GM23338 (cell line): ENCODE measurements at regions not wholly inside any gene's neighbourhood (a gene's known extent, or its start where the extent isn't known, plus 50 kb on each side); places are given as distances from the start of the nearest gene placed in this dataset.
"Not testable (repeated sequence)": the region's sequence is repeated elsewhere in the genome, so short reads cannot be mapped to it uniquely, and the experiment has no call there.

Experiments used
- ATAC-seq: fragments of 200-7000 bp; cut with Tn5 transposase; 3 replicates; pipeline ENCODE4 v1.9.1; 2020
- DNase-seq: peaks from one replicate; pipeline ENCODE4 v3.0.0-alpha.2; 2015; ENCODE audit warnings: low spot score
- H2AFZ ChIP-seq: fragments of 200-600 bp; sonication (generic); 2 replicates; pipeline ENCODE4 v1.8.0; 2016; ENCODE audit warnings: antibody characterized with exemption, mild to moderate bottlenecking, moderate library complexity
- H3F3A ChIP-seq: fragments of 200-600 bp; sonication (generic); replicated peaks from 2 replicates; pipeline ENCODE4 v1.8.0; 2017; ENCODE audit warnings: antibody characterized with exemption, mixed run types, low read depth
- H3K27ac ChIP-seq: fragments of 200-600 bp; sonication (generic); 2 replicates; pipeline ENCODE4 v1.6.1; 2016; ENCODE audit warnings: low read depth
- H3K27me3 ChIP-seq: fragments of 200-600 bp; sonication (generic); 2 replicates; pipeline ENCODE4 v1.8.0; 2016; ENCODE audit warnings: mild to moderate bottlenecking, mixed run types, moderate library complexity; ENCODE audit not compliant: insufficient read depth
- H3K36me3 ChIP-seq: fragments of 200-600 bp; sonication (generic); 2 replicates; pipeline ENCODE4 v1.8.0; 2016; ENCODE audit warnings: mild to moderate bottlenecking; ENCODE audit not compliant: insufficient read depth
- H3K4me1 ChIP-seq: fragments of 200-600 bp; sonication (generic); 2 replicates; pipeline ENCODE4 v1.8.0; 2016; ENCODE audit warnings: mild to moderate bottlenecking, moderate library complexity; ENCODE audit not compliant: insufficient read depth
- H3K4me2 ChIP-seq: fragments of 200-600 bp; sonication (generic); 2 replicates; pipeline ENCODE4 v1.7.1; 2017; ENCODE audit warnings: mixed run types
- H3K4me3 ChIP-seq: fragments of 200-600 bp; sonication (generic); 2 replicates; pipeline ENCODE4 v1.6.1; 2016; ENCODE audit warnings: mixed run types
- H3K79me2 ChIP-seq: fragments of 200-600 bp; sonication (generic); replicated peaks from 2 replicates; pipeline ENCODE4 v1.8.0; 2017; ENCODE audit warnings: mild to moderate bottlenecking; ENCODE audit not compliant: insufficient read depth
- H3K9me2 ChIP-seq: fragments of 200-600 bp; sonication (generic); 2 replicates; pipeline ENCODE4 v1.8.0; 2017; ENCODE audit not compliant: insufficient read depth
- H4K20me1 ChIP-seq: fragments of 200-600 bp; sonication (generic); replicated peaks from 2 replicates; pipeline ENCODE4 v1.8.0; 2017; ENCODE audit warnings: mild to moderate bottlenecking; ENCODE audit not compliant: insufficient read depth
- H3K27ac Mint-ChIP-seq: 2 replicates; pipeline ENCODE4 v1.8.0; 2020; ENCODE audit warnings: inconsistent platforms, mild to moderate bottlenecking, moderate library complexity, mixed read lengths
- H3K27me3 Mint-ChIP-seq: 3 replicates; pipeline ENCODE4 v1.8.0; 2022; ENCODE audit warnings: low read depth, mild to moderate bottlenecking, moderate library complexity, mixed read lengths, inconsistent platforms; ENCODE audit not compliant: insufficient read depth, poor library complexity
- H3K36me3 Mint-ChIP-seq: 3 replicates; pipeline ENCODE4 v1.8.0; 2021; ENCODE audit warnings: low read depth, mild to moderate bottlenecking, inconsistent platforms, moderate library complexity, mixed read lengths
- H3K4me1 Mint-ChIP-seq: 3 replicates; pipeline ENCODE4 v1.8.0; 2020; ENCODE audit warnings: mild to moderate bottlenecking, inconsistent platforms, mixed read lengths
- H3K4me3 Mint-ChIP-seq: 3 replicates; pipeline ENCODE4 v1.8.0; 2021; ENCODE audit warnings: moderate library complexity, mild to moderate bottlenecking, inconsistent platforms, mixed read lengths
- H3K9me3 Mint-ChIP-seq: 3 replicates; pipeline ENCODE4 v1.8.0; 2020; ENCODE audit warnings: moderate library complexity, mild to moderate bottlenecking, inconsistent platforms, mixed read lengths
- CREB1 ChIP-seq: fragments of 250-450 bp; sonication (Bioruptor Pico); IDR thresholded peaks from 2 replicates; pipeline ENCODE4 v1.5.0; 2020; ENCODE audit warnings: low read depth, mild to moderate bottlenecking, moderate library complexity
- CTCF ChIP-seq, 2 experiments: fragments of 200-600 bp in 1 of 2; sonication (generic) in 1 of 2; conservative IDR thresholded peaks; 2 replicates each; pipeline versions ENCODE4 v1.5.1 to v1.6.1; 2016 to 2017; ENCODE audit warnings: antibody characterized with exemption in 2 of 2, low read depth in 2 of 2, mild to moderate bottlenecking in 2 of 2, moderate library complexity in 1 of 2
- EZH2 ChIP-seq: fragments of 200-600 bp; sonication (generic); IDR thresholded peaks from one replicate; pipeline ENCODE4 v1.8.0; 2017; ENCODE audit warnings: antibody characterized with exemption, mild to moderate bottlenecking, low read depth; ENCODE audit not compliant: unreplicated experiment
- EZH2phosphoT487 ChIP-seq: fragments of 200-600 bp; sonication (generic); IDR thresholded peaks from one replicate; pipeline ENCODE4 v1.8.1; 2018; ENCODE audit warnings: antibody characterized with exemption; ENCODE audit not compliant: unreplicated experiment
- NANOG ChIP-seq: IDR thresholded peaks from 2 replicates; pipeline ENCODE4 v1.6.1; 2016; ENCODE audit warnings: antibody characterized with exemption, borderline replicate concordance
- POLR2AphosphoS5 ChIP-seq: IDR thresholded peaks from 2 replicates; pipeline ENCODE4 v1.6.1; 2016; ENCODE audit warnings: antibody characterized with exemption, low read depth
- STAT1 ChIP-seq: IDR thresholded peaks from one replicate; pipeline ENCODE4 v1.6.1; 2016; ENCODE audit warnings: antibody characterized with exemption; ENCODE audit not compliant: unreplicated experiment
- ZNF114 ChIP-seq: fragments of 250-450 bp; sonication (Bioruptor Pico); IDR thresholded peaks from 2 replicates; pipeline ENCODE4 v1.5.0; 2020; ENCODE audit warnings: mild to moderate bottlenecking, moderate library complexity
- ZNF331 ChIP-seq: fragments of 250-450 bp; sonication (Bioruptor Pico); IDR thresholded peaks from 2 replicates; pipeline ENCODE4 v1.5.0; 2020; ENCODE audit warnings: low read depth, mild to moderate bottlenecking, moderate library complexity
- TF ChIP-seq, protein P1 (sequence below): fragments of 250-450 bp; sonication (Bioruptor Pico); IDR thresholded peaks from 2 replicates; pipeline ENCODE4 v1.5.0; 2020; ENCODE audit warnings: mild to moderate bottlenecking, moderate library complexity
- TF ChIP-seq, protein P2 (sequence below): IDR thresholded peaks from one replicate; pipeline ENCODE4 v1.6.1; 2018; ENCODE audit warnings: antibody characterized with exemption; ENCODE audit not compliant: unreplicated experiment

DNA sequence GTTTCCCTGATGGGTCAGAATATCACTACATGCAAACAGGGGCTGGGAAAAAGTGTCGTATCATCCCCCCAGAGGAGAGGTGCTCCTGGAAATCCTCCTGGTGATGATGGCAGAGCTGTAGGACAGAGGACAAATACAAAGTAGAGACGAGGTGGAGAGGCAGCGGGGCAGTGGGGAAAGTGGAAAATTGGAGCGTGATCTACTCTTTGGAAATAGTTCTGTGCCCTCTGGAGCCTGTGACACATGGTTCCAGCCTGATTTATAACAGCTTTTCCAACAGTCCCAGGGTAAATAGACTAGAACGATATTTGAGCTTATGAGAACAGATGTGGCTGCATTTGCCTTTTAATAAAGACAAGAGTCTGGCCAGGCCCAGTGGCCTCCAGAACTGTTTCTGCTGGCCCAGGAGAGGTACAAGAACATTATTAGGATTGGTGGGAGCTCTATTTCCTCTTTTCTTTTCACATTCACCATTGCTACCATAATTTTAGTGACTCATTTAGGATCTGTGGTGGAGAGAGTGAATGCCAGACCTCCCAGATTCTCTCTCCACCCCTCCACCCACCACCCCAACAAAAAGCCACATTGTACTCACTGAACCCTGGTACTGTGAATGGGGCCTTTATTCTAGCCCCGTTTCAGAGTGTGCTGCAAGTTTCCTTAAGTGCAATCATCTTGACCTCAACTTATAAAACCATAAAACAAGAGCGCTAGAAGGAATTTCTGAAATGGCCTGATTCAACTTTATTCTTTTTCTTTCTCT, 78.3 kb downstream of the BTBD3 start (continued):
- TF ChIP-seq, protein P1, sequence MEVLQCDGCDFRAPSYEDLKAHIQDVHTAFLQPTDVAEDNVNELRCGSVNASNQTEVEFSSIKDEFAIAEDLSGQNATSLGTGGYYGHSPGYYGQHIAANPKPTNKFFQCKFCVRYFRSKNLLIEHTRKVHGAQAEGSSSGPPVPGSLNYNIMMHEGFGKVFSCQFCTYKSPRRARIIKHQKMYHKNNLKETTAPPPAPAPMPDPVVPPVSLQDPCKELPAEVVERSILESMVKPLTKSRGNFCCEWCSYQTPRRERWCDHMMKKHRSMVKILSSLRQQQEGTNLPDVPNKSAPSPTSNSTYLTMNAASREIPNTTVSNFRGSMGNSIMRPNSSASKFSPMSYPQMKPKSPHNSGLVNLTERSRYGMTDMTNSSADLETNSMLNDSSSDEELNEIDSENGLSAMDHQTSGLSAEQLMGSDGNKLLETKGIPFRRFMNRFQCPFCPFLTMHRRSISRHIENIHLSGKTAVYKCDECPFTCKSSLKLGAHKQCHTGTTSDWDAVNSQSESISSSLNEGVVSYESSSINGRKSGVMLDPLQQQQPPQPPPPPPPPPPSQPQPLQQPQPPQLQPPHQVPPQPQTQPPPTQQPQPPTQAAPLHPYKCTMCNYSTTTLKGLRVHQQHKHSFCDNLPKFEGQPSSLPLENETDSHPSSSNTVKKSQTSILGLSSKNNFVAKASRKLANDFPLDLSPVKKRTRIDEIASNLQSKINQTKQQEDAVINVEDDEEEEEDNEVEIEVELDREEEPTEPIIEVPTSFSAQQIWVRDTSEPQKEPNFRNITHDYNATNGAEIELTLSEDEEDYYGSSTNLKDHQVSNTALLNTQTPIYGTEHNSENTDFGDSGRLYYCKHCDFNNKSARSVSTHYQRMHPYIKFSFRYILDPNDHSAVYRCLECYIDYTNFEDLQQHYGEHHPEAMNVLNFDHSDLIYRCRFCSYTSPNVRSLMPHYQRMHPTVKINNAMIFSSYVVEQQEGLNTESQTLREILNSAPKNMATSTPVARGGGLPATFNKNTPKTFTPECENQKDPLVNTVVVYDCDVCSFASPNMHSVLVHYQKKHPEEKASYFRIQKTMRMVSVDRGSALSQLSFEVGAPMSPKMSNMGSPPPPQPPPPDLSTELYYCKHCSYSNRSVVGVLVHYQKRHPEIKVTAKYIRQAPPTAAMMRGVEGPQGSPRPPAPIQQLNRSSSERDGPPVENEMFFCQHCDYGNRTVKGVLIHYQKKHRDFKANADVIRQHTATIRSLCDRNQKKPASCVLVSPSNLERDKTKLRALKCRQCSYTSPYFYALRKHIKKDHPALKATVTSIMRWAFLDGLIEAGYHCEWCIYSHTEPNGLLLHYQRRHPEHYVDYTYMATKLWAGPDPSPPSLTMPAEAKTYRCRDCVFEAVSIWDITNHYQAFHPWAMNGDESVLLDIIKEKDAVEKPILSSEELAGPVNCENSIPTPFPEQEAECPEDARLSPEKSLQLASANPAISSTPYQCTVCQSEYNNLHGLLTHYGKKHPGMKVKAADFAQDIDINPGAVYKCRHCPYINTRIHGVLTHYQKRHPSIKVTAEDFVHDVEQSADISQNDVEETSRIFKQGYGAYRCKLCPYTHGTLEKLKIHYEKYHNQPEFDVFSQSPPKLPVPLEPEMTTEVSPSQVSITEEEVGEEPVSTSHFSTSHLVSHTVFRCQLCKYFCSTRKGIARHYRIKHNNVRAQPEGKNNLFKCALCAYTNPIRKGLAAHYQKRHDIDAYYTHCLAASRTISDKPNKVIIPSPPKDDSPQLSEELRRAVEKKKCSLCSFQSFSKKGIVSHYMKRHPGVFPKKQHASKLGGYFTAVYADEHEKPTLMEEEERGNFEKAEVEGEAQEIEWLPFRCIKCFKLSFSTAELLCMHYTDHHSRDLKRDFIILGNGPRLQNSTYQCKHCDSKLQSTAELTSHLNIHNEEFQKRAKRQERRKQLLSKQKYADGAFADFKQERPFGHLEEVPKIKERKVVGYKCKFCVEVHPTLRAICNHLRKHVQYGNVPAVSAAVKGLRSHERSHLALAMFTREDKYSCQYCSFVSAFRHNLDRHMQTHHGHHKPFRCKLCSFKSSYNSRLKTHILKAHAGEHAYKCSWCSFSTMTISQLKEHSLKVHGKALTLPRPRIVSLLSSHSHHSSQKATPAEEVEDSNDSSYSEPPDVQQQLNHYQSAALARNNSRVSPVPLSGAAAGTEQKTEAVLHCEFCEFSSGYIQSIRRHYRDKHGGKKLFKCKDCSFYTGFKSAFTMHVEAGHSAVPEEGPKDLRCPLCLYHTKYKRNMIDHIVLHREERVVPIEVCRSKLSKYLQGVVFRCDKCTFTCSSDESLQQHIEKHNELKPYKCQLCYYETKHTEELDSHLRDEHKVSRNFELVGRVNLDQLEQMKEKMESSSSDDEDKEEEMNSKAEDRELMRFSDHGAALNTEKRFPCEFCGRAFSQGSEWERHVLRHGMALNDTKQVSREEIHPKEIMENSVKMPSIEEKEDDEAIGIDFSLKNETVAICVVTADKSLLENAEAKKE (CRISPR knock-in tag), result no peak
- TF ChIP-seq POLR2AphosphoS5 (no peak), EZH2 (no peak), ZNF331 (CRISPR knock-in tag) (no peak), CTCF (conservative IDR thresholded peaks at IDR 0.05; ENCODE audit: low read depth in 2 of 2) (no peak), CREB1 (no peak), STAT1 (no peak), EZH2phosphoT487 (no peak), NANOG (no peak), ZNF114 (CRISPR knock-in tag) (no peak)
- TF ChIP-seq, protein P2, sequence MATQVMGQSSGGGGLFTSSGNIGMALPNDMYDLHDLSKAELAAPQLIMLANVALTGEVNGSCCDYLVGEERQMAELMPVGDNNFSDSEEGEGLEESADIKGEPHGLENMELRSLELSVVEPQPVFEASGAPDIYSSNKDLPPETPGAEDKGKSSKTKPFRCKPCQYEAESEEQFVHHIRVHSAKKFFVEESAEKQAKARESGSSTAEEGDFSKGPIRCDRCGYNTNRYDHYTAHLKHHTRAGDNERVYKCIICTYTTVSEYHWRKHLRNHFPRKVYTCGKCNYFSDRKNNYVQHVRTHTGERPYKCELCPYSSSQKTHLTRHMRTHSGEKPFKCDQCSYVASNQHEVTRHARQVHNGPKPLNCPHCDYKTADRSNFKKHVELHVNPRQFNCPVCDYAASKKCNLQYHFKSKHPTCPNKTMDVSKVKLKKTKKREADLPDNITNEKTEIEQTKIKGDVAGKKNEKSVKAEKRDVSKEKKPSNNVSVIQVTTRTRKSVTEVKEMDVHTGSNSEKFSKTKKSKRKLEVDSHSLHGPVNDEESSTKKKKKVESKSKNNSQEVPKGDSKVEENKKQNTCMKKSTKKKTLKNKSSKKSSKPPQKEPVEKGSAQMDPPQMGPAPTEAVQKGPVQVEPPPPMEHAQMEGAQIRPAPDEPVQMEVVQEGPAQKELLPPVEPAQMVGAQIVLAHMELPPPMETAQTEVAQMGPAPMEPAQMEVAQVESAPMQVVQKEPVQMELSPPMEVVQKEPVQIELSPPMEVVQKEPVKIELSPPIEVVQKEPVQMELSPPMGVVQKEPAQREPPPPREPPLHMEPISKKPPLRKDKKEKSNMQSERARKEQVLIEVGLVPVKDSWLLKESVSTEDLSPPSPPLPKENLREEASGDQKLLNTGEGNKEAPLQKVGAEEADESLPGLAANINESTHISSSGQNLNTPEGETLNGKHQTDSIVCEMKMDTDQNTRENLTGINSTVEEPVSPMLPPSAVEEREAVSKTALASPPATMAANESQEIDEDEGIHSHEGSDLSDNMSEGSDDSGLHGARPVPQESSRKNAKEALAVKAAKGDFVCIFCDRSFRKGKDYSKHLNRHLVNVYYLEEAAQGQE, result no peak

DNA sequence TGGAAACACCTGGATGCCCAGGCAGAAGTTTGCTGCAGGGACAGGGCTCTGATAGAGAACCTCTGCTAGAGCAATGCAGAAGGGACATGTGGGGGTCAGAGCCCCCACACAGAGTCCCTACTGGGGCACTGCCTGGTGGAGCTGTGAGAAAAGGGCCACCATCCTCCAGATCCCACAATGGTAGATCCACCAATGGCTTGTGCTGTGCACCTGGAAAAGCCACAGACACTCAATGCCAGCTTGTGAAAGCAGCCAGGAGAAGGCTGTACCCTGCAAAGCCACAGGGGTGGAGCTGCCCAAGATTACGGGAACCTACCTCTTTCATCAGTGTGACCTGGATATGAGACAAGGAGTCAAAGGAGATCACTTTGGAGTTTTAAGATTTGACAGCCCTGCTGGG, 87.1 kb downstream of the BTBD3 start:
- H3K27ac ChIP-seq, H2AFZ ChIP-seq, H3K27me3 Mint-ChIP-seq, H3K27ac Mint-ChIP-seq, H3K4me3 Mint-ChIP-seq, H3K27me3 ChIP-seq, H3K4me1 Mint-ChIP-seq, H3F3A ChIP-seq, H3K79me2 ChIP-seq, H3K9me3 Mint-ChIP-seq, H3K36me3 ChIP-seq, DNase-seq, ATAC-seq, H3K4me2 ChIP-seq, H3K4me1 ChIP-seq, H3K9me2 ChIP-seq, H3K4me3 ChIP-seq, H3K36me3 Mint-ChIP-seq, H4K20me1 ChIP-seq: not testable (repeated sequence)
